ENCODE measurements at regions not wholly inside any gene's neighbourhood (a gene's known extent, or its start where the extent isn't known, plus 50 kb on each side); places are given as distances from the start of the nearest gene placed in this dataset.
A peak's percentile ranks its signal among the peaks of the same experiment; 100 is the strongest.
"Not testable (repeated sequence)": the region's sequence is repeated elsewhere in the genome, so short reads cannot be mapped to it uniquely, and the experiment has no call there.

DNA sequence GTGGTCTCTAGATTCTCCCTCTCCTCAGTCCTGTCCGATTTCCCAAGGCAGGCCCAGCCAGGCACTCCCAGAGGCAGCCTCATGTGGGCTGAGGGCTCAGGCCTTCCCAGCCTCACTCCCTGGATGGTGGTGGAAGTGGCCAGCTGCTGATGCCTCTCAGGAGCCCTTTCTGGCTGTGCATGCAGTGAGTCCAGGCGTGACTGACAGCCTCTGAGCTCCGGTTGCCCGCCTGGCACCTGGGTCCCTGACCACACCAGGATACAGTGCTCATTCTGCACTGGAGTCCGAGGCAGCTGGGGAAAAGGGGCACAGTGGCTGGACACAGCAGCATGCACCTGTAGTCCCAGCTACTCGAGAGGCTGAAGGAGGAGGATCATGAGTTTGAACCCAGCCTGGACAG, 132.6 kb downstream of the CUL2 start:
- no peak for DNase-seq

- DNase-seq = no peak
Measured at GRCh38 chr10:34956756-34957155, 133.4 kb downstream of the CUL2 start.

- DNase-seq = no peak
Measured at GRCh38 chr10:34955391-34955790, 134.8 kb downstream of the CUL2 start.

GRCh38 chr10:34954142-34954541, 136.0 kb downstream of the CUL2 start:
- DNase-seq = peak; percentile 15

- DNase-seq = not testable (repeated sequence)
Measured at GRCh38 chr10:34951263-34951887, 136.3 kb upstream of the PARD3 start.

GRCh38 chr10:34945951-34946522, 130.9 kb upstream of the PARD3 start:
- DNase-seq = not testable (repeated sequence)

GRCh38 chr10:34941471-34942357, 126.6 kb upstream of the PARD3 start:
- no peak for DNase-seq

GRCh38 chr10:34940436-34940835, 125.3 kb upstream of the PARD3 start:
- no peak for DNase-seq

- DNase-seq = no peak
Measured at GRCh38 chr10:34938399-34938670, 123.2 kb upstream of the PARD3 start.

- DNase-seq = not testable (repeated sequence)
Measured at GRCh38 chr10:34937643-34938398, 122.7 kb upstream of the PARD3 start.

DNA sequence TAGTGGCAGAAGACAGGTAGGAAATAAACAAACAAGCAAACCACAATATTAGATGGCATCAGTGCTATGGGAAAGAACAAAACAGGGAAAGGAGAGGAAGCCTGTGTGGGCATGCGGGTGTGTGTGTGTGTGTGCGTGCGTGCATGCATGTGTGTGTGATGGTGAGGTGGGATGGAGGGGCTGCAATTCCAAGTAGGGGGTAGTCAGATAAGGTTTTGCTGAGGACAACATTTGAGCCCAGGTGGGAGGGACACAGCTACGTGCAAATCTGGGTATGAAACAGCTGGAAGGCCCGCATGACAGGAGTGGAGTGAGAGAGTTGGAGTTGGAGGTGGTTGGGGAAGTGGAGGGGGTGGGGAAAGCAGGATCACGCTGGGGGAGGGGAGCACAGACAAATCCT, 121.0 kb upstream of the PARD3 start:
- no peak for DNase-seq

GRCh38 chr10:34933676-34934075, 118.6 kb upstream of the PARD3 start:
- no peak for DNase-seq

DNA sequence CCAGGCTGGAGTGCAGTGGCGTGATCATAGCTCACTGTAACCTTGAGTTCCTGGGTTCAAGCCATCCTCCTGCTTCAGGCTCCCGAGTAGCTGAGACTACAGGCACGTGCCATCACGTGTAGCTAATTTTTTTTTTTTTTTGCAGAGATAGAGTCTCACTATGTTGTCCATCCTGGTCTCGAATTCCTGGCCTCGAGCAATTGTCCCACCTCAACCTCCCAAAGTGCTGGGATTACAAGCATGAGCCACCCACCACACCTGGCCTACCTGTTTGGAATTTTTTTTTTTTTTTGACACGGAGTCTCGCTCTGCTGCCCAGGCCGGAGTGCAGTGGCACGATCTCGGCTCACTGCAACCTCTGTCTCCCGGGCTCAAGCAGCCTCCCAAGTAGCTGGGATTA, 117.1 kb upstream of the PARD3 start:
- DNase-seq = no peak

DNA sequence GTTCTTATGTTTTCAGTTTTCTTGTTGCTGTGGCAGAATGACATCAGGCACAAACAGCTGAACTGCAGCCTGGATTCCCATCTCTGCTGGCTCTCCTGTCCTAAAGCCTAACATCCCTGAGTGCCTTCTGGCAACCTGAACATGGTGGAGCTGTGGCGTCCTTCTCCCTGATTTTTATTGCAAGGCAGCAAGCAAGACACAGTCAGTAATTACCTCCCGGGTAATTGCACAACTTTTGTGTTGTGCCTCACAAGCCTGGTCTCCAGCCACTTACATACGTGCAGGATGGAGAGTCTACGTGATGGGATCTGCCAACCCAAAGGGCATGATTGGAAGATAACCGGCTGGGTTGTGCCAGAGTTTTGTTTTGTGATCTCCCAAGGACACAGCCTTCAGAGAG, 116.1 kb upstream of the PARD3 start:
- no peak for DNase-seq

DNA sequence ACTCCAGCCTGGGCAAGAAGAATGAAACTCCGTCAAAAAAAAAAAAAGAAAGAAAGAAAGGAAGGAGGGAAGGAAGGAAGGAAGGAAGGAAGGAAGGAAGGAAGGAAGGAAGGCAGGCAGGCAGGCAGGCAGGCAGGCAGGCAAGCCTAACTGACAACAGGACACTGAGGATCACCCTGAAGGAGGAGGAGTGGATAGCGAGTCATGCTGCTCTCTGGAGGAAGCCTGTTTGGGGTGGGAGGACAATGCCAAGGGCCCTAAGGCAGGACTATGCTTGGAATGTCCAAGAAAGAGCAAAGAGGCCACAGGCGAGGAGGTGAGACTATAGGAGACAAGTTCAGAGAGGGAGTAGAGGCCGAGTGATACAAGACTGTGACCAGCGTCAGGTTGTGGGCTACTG, 107.0 kb upstream of the PARD3 start:
- DNase-seq = no peak

GRCh38 chr10:34920578-34920977, 105.5 kb upstream of the PARD3 start:
- DNase-seq = no peak

- DNase-seq = no peak
Measured at GRCh38 chr10:34918776-34919315, 103.8 kb upstream of the PARD3 start.

GRCh38 chr10:34918060-34918775, 103.1 kb upstream of the PARD3 start:
- no peak for DNase-seq

DNA sequence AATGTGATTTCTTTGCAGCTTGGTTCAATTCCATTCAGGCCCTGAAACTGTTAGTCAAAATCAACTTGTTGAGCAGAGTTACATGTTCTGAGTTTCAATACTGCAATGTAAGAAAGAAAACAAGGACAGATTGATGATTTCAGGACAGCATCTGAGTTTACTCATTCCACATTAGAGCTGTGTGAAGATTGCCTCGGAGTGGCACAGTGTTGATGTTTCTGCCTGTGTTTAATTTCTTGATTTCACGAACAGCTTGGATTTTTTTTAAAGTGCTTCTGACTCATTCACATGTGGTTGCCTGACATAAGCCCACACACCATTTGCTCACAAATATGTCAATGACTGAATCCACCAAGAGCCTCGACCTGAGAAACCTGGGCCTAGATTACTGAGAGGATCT, 101.2 kb upstream of the PARD3 start:
- DNase-seq = no peak

DNA sequence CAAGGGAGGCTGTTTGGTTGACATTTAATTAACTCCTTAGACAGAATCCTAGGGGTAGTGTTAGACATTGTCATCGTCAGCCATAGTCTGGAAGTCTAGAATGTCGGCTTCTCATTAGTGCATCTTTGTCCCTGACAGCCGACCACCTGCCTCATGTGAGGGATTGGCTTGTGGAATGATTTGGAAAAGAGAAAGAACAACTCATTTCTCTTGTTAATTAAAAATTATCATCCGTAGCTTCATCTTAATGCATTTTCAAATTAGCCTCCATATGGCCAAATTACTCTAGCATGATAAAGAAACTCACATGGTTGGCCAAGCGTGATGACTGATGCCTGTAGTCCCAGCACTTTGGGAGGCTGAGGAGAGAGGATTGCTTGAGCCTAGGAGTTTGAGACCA, 97.7 kb upstream of the PARD3 start:
- DNase-seq = no peak

- DNase-seq = no peak
Measured at GRCh38 chr10:34911661-34912205, 96.6 kb upstream of the PARD3 start.

- no peak for DNase-seq
Measured at GRCh38 chr10:34908481-34908880, 93.4 kb upstream of the PARD3 start.

Measured in NCI-H187 treated with DMSO at 0.1 percent for 48 hours (cell line).